Embryonic facial prominence (tissue), 1 donor: ENCODE measurements at regions not wholly inside any gene's neighbourhood (a gene's known extent, or its start where the extent isn't known, plus 50 kb on each side); places are given as distances from the start of the nearest gene placed in this dataset.

Experiments
- DNase-seq: peaks from one replicate; pipeline ENCODE4 v3.0.0-alpha.2; 2016; ENCODE audit errors: extremely low spot score

DNA sequence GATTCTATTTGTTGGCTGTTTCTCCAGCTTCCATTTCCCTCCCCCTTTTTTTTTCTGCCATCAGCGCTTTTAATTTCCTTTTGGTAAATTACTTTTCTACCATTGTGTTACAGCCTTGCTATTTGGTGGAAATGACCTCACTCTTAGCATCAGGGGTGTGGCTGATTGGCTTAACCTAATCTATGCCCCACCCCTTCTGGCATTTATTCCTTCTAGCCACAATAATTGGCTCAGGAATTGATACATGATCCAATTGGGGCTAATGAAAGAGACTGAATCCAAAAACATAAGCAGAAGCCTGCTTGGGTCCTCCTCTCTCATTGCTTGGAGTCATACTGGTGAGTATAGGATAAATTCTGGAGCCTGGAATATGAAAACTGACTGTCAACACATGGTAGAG lies 402.4 kb upstream of the LRRC4C start:
- DNase-seq, result no peak

DNA sequence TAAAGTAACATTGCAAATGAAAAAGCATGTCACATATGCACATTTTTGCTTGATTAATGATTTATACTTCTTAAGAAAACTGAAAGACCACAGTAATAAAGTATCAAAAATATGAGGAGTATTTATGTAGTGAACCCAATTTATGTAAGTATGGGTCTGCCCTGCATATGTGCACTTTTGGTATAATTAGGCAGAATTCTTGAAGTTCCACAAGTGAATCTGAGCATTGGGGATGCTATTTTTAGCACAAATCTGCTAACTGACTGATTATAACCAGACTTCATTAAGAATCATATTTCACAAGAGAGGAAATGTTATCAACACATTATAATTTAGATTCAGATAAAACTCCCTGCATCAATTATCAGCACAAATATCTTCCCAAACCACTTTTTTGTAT lies 407.1 kb upstream of the LRRC4C start:
- DNase-seq, result no peak

DNA sequence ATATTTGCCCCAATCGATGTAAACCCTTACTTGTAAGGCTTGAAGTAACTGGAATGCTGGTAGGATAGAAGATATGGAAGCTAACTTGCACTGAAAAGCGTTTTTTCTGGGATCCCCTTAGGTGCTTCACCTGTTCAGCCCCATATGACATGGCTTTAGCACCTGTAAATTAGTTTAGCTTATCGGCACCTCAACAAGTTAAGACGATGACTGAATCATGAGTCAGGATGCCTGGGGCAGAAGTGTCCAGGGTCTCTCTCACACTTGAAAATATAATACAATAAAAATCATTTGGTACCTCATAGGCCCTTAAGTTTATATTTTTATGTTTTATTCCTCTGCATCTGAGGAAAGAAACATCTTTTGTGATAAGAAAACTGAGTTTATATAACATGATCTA lies 409.2 kb upstream of the LRRC4C start:
- no peak for DNase-seq

DNA sequence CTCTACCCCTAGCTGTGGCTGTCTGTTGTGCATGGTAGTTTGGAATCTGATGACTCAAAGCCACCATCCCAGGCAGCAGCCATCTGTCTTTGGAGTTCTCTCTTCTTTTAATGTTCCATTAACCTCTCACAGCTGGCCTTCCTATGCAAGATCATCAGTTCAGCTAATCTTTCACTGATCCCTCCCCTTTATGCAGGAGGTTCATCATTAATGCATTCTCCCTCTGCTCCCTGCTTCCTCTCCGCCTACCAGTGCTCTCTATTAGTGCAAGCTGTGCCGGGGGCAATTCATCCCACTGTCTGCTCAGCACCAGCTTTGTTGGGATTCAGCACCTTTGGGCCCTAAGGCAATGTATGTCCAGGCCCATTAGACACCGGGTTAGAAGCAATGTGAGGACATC lies 413.0 kb upstream of the LRRC4C start:
- DNase-seq, result no peak

DNA sequence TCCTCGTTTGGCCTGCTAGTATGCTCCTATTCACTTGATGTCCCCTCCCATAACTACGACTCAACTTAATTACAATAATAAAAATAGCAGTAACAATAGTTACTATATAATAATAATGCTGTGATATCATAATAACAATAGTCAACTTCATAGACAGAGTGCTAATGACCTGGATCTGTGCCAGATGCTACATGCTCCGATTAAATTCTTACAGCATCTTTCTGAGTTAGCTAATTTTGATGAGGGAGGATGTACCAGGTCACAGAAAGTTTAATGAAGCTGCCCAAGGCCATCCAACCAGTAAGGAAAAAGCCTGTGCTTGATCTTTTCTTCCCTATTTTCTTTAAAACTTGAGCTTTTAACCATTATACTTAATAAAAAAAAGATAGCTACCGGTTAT lies 413.4 kb upstream of the LRRC4C start:
- DNase-seq, result no peak

DNA sequence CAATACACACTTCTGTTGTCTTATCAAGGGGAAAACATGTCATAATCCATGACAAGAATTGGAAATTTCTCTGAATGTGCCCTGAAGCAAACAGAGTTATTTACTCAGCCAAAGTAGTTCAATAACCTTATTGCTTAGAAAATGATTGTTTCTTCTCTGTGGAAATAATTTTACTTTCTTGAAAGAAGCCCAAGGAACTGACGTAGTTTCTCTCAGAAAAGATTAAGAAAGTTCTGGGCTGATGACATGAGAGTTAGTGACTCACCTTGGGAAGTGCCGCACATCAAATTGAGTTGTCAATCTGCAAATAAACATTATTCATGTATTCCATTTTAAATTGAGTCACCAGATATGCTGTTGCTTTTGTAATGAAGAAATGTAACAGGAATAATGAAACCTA lies 418.6 kb upstream of the LRRC4C start:
- no peak for DNase-seq

DNA sequence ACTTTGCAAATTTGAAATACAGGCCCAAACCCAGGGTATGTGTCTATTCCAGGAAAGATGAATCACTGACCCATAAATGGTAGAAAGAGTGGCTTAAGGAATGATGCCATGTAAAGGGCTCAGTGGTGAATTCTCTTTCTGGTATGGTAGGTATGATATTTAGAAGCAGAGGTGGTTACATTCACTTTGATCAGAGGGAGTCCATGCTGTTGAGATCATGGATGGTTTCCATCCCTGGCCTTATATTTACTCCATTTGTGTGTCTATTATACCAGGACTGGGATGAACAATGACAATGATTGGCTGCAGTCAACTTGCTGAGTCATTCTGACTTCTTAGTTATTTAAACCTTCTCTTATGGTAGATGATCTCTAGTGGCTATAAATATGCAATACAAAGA lies 419.8 kb upstream of the LRRC4C start:
- no peak for DNase-seq

DNA sequence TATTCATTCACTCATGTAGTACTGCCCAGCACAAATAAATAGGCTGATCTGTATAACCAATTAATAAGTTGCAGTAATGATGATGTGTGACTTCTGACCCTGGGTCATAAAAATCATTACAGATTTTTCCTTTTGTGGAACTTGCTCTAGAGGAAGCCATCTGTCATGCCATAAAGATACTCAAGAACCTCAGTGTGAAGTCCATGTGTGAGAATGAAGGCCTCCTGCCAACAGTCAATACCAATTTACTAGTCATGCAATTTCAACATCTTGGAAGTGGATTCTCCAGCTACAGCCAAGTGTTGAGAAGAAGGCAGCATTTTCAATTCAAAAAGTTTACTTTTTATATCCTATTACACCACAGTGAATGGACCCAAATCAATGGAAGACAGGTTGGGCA lies 435.6 kb upstream of the LRRC4C start:
- DNase-seq, result no peak

DNA sequence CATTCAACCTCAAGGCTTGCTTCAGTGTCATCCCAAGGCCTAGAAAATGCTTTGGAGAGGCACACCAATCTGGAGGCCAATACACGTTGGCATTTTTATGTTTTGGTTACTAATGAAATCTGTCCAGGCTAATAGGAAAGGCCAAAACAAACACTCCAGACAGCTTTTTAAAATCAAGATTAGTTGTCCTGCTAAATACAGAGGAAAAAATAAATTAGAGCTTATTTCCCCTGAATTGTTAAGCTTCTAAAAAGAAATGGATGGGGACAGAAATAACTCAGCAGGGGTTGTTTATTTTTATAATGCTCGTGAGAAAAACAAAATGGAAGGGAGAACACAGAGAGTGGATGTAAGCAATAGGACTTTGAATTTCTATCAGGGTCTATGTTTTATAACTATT lies 438.5 kb upstream of the LRRC4C start:
- DNase-seq, result no peak

DNA sequence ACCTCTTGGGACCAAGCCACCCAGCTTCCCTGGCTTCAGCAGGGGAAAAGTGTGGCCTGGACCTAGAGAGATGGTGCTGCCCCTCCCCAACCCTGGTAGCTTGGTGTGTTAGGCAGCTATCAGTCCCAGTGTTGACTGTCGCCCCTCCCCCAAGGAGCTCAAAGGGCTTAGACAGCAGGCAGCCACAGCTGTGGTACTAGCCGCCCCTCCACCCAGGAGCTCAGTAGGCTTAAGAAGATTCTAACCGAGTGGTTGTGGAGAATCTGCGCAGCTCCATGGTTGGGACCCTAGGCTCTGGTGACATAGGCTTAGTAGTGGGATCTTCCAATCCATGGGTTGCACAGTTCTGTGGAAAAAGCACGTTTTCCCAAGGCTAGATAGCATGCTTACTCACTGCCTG lies 458.4 kb upstream of the LRRC4C start:
- DNase-seq, result no peak

DNA sequence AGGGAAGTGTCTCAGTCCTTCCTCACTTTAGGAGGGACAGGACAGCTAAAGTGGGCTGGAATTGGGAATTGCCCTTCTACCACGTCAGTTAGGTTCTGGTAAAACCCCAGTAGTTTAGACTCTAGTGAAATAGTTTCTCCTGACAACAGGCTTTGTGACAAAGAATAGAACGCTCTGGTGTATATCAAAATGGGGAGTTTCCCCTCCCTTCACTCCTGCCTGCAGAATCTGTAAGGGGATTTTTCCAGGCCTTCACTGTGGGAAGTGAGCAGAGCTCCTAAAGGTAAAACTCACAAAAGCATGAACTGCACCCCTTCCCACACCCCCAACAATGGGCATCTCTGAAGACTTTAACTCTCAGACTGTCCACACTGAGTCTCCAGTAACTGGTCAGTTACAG lies 460.9 kb upstream of the LRRC4C start:
- DNase-seq, result no peak

DNA sequence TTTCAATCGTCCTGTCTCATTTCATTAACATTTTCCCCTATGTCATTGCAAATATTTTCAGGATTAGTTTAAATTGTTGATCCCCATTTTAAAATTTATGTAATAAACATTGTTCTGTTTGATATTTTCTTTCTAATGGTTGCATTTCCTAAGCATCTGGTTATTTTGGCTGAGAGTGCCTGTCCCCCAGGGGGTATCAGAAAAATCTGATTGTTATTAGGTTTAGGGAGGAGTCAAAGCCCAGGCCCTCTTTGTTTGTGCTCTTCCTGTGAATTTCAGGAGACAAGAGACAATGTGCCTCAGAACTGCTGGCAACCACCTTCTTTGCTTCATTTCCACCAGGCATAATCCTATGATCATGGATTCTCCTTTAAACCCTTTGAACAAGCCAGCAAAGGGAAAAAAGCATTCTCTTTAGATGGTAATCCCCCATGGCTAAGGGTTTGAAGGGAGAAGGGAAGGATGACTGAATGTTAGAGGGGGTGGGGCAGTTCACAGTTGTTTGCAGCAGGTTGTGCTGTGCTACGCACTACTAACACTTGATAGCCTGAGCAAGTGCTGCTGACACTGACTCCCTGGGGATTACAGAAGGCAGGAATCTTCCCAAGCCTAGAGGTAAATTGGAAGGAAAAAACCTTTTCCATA lies 462.4 kb upstream of the LRRC4C start:
- no peak for DNase-seq

DNA sequence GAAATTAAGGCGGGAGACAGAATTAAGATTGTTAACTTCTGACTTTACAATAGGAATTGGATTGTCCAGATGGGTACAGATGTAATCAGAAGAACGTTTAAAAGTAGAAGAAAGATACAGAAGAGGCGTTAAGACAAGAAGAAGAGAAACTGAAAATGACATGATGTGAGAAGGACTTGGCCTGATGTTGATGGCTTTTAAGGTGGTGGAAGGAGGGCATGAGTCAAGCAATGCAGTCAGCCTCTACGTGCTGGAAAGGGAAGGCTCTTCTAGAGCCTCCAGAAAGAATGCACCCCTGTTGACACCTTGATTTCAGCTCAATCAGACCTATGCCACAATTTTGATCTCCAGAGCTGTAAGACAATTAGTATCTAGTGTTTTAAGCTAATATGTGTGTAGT lies 466.9 kb upstream of the LRRC4C start:
- no peak for DNase-seq

DNA sequence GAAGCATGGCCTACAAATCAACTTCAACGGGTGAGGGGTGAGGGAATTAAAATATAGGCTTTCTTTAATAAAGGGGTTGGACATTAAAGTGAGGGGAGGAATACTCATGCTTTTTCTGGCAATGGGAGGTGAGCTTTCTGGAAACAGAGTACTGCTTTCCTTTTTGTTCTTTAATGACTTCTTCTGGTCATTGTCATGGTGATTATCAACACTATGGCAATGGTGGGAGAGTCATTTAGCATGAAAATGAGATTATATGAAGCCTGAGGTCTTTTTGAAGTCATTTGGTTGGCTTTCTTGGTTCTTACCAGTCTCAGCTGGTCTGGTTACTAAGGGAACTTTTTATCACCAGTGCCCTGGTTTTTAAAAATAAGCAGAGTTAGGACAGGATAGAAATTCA lies 475.8 kb upstream of the LRRC4C start:
- DNase-seq, result no peak

DNA sequence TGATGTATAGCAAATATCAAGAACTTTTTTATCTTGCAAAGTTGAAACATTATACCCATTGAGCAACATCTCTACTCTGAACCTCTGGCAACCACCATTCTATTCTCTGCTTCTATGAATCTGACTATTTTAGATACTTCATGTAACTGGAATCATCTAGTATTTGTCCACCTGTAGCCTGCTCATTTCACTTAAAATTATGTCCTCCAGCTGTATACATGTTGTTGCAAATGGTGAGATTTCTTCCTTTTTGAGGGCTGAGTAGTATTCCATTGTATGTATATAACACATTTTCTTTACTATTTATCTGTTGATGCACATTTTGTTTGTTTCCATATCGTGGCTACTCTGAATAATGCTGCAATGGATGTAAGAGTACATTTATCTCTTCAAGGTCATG lies 476.3 kb upstream of the LRRC4C start:
- no peak for DNase-seq

DNA sequence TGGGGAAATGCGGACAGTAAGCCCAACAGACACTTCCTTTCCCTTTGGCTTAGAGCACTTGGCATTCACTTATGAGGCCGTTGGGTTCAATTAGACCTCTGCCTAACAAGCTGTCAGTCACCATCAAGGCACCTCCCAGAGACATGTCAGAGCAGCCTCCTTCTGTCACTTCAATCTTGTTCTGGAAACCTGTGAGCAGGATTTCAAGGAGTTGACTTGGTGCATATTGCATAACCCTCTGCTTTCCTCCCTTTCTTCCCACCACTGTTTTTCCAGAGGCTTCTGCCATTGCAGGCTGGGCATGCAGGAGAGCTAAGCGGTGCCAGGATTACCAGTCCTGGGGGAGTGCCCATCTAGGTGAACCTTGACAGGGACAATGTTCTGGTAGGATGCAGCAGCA lies 484.2 kb upstream of the LRRC4C start:
- DNase-seq, result no peak

DNA sequence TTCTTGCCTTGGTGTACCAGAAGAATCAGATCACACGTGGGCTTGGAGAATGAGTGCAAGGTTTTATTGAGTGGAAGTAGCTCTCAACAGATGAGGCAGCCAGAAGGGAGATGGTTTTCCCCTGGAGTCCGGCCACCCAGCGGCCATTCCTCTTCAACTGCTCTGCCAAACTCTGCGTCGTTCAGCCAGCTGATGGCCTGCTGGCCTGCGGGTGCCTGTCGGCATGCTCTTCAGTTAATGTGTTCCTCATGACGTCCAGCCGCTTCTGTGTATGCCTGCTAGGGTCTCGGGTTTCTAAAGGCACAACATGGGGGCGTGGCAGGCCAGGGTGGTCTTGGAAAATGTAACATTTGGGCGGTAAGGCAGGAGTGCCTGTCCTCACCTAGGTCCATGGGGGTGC lies 487.9 kb upstream of the LRRC4C start:
- no peak for DNase-seq

DNA sequence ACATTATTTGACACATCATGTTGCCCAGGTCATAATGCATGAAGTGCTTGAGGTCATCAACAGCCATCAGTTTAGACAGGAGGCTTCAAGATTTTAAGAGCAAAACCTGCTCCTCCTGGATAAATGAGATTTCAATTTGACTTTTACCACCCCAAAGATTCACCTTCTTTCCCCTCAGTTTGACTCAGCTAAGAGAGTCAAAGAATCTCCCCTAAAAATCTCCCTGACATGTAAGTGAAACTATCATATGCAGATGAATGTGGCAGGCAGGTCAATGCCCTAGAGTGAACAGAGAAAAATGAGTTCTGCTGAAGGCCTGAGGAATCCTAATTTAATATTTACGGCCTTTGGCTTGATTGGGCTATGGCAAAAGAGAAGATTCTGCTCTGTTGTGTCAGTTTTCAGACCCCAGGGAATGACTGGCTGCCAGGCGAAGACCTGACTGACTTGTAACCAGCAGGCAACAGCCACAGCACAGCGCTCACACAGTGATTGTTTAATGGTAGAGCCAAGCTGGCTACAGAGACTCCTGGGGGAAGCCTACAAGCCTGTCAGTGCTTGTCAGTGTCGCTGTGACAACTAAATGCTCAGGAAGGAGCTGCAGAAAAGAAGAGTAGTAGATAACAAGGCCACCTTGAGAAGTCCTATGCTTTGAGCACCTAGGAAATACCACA lies 491.2 kb upstream of the LRRC4C start:
- no peak for DNase-seq

DNA sequence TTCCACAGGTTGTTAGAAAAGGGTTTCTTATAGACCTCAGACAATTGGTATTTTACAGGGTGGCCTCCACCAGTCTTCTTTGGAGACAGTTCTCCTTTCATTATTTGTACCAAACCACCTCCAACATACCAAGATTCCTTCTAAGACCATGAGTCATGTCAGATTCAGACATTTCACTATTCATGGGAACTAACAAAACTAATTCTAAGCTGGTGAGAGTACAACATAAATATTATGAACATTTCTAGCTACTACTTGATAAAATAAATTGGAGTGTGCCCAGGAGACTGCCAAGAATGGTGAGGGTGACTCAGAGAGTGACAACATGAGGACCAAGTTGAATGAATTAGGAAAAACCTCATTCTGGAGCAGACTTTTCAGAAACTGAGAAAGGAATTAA lies 494.6 kb upstream of the LRRC4C start:
- no peak for DNase-seq

DNA sequence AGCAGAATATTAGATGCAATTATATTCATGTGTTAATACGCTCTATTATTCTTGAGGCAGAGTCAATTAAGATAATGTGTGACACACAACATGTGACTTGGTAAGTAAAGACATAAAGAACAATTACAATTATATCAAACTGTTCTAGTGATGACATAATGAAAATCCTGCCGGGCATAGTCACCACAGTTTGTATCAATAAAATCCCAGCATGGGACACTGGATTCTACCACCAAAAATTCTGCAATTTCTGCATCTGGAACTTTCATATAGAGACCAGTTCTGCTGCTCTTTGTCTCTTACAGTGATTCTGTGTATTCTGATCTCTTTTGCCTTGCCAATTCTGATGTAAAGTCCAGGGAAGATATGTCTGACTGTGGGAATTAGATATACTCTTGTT lies 495.6 kb upstream of the LRRC4C start:
- DNase-seq, result no peak

DNA sequence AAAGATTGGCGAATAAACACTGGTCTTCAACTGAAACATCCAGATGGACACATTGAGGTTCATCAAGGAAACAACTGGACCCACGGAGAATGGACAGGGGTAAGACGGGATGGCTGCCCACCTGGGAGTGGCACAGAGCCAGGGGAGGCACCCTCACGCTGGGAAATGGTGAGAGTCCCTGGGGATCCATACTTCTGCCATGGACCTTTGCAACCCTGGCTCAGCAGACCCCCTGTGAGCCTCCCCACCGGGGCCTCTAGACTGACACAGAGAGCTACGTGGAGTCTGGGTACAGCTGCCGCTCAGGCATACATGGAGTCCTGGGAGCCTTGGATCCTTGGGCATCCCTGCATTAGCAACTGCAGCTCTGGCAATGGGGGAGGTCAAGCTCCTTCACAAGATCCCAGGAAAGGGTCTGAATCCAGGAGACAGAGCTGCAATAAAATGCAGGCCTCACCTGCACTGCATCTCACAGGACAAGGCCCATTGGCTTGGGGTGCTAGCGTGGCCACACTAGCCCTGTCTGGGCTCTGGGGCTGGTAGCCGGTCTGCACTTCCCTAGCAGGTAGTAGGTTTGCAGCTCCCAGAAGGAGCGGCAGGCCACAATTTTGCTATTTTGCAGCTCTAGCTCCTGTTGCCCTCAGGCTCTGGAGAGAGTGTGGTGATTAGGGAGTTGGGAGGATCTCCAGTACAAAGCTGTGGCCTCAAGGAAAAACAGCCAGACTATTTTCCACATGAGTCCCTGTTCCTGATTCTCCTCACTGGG lies 496.4 kb upstream of the LRRC4C start:
- DNase-seq, result no peak

DNA sequence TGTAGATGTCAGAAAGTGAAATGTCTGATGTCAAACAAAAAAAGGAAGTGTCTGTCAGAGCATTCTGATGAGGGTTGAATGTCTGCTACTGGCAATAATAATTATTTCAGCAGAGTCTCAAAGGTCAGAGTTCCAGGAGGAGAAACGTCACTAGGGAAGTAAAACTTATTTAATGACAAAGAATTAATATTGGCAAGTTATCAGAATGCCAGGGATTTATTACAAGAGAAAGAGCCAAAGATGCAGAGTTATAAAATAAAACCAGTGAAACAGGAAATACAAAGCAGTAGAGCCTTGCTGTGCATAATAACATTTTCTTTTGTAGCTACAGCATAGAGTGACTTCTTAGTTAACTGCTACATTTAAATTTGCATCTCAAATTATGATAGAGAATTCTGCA lies 504.0 kb upstream of the LRRC4C start:
- no peak for DNase-seq

DNA sequence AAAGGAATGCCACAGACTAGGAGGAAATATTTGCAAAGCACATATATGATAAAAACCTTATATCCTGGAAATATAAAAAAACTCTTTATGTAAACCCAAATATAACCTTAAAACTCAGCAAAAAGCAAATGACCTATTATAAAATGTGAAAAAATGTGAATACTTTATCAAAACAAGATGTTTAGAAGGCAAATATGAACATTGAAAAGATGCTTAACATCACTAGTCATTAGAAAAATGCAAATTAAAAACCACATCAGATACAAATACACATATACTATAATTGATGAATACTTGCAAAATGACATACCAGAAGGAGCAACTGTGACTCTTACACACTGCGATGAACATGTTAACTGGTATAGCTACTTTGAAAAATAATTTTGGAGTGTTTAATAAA lies 511.2 kb upstream of the LRRC4C start:
- DNase-seq, result no peak
